HEK293 (cell line): ENCODE measurements at regions not wholly inside any gene's neighbourhood (a gene's known extent, or its start where the extent isn't known, plus 50 kb on each side); places are given as distances from the start of the nearest gene placed in this dataset.

Experiments used
- SCRT1 ChIP-seq: fragments of 450-650 bp; formaldehyde crosslinking; IDR thresholded peaks from 2 replicates; pipeline ENCODE4 v1.5.1; 2016; ENCODE audit warnings: missing biosample characterization, missing genetic modification characterization, borderline replicate concordance
- ZNF174 ChIP-seq: fragments of 450-650 bp; formaldehyde crosslinking; IDR thresholded peaks from 2 replicates; pipeline ENCODE4 v1.5.0; 2017; ENCODE audit warnings: missing biosample characterization, mild to moderate bottlenecking, missing genetic modification characterization
- ZNF19 ChIP-seq: fragments of 450-650 bp; formaldehyde crosslinking; IDR thresholded peaks from 2 replicates; pipeline ENCODE4; 2016; ENCODE audit warnings: missing biosample characterization, missing genetic modification characterization, low read depth
- ZNF311 ChIP-seq: fragments of 450-650 bp; formaldehyde crosslinking; IDR thresholded peaks from 2 replicates; pipeline ENCODE4 v1.5.1; 2017; ENCODE audit warnings: missing biosample characterization, missing genetic modification characterization, borderline replicate concordance
- ZNF549 ChIP-seq: fragments of 450-650 bp; IDR thresholded peaks from 2 replicates; pipeline ENCODE4 v1.5.1; 2018; ENCODE audit warnings: missing biosample characterization, missing genetic modification characterization, mild to moderate bottlenecking, inconsistent platforms, moderate library complexity
- ZNF596 ChIP-seq: fragments of 450-650 bp; IDR thresholded peaks from 2 replicates; pipeline ENCODE4 v1.5.0; 2018; ENCODE audit warnings: missing biosample characterization, mild to moderate bottlenecking, missing genetic modification characterization, moderate library complexity
- ZNF658 ChIP-seq: fragments of 450-650 bp; formaldehyde crosslinking; IDR thresholded peaks from 2 replicates; pipeline ENCODE4; 2016; ENCODE audit warnings: missing biosample characterization, missing genetic modification characterization
- TF ChIP-seq, protein P1 (sequence below): fragments of 450-650 bp; formaldehyde crosslinking; IDR thresholded peaks from 2 replicates; pipeline ENCODE4 v1.5.1; 2016; ENCODE audit warnings: missing biosample characterization, missing genetic modification characterization
- TF ChIP-seq, protein P2 (sequence below): IDR thresholded peaks from 2 replicates; pipeline ENCODE4 v1.6.1; 2011; ENCODE audit warnings: mild to moderate bottlenecking, low read depth, low read length, borderline replicate concordance
- TF ChIP-seq, protein P3 (sequence below): fragments of 450-650 bp; formaldehyde crosslinking; IDR thresholded peaks from 2 replicates; pipeline ENCODE4 v1.5.1; 2016; ENCODE audit warnings: missing biosample characterization, missing genetic modification characterization
- TF ChIP-seq, protein P4 (sequence below): fragments of 450-650 bp; formaldehyde crosslinking; IDR thresholded peaks from 2 replicates; pipeline ENCODE4 v1.5.1; 2016; ENCODE audit warnings: missing biosample characterization, missing genetic modification characterization

DNA sequence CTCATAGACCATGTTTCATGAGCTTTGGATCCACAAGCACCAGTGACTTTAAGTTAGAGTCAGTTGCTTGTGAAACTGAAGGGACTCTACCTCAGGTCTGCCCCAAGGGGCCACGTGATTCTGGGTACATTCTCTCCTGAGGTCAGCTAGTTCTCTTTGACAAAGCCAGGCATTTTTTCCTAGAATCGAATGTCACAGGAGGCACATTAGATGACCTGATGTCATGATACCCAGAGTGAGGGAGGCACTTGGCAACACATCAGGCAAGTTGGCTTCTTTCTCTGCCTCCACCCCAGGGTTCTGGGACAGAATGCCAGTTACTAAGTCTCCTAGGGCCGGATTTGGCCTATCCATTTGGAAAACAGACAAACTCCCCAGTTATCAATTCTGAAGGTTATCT is 93.0 kb downstream of the APIP start:
- TF ChIP-seq ZNF658 (tag by site-specific recombination) (no peak), SCRT1 (no peak), ZNF19 (tag by site-specific recombination) (no peak), ZNF549 (tag by site-specific recombination) (no peak), ZNF174 (tag by site-specific recombination) (no peak), ZNF596 (no peak), ZNF311 (tag by site-specific recombination) (no peak)
- TF ChIP-seq, protein P1, sequence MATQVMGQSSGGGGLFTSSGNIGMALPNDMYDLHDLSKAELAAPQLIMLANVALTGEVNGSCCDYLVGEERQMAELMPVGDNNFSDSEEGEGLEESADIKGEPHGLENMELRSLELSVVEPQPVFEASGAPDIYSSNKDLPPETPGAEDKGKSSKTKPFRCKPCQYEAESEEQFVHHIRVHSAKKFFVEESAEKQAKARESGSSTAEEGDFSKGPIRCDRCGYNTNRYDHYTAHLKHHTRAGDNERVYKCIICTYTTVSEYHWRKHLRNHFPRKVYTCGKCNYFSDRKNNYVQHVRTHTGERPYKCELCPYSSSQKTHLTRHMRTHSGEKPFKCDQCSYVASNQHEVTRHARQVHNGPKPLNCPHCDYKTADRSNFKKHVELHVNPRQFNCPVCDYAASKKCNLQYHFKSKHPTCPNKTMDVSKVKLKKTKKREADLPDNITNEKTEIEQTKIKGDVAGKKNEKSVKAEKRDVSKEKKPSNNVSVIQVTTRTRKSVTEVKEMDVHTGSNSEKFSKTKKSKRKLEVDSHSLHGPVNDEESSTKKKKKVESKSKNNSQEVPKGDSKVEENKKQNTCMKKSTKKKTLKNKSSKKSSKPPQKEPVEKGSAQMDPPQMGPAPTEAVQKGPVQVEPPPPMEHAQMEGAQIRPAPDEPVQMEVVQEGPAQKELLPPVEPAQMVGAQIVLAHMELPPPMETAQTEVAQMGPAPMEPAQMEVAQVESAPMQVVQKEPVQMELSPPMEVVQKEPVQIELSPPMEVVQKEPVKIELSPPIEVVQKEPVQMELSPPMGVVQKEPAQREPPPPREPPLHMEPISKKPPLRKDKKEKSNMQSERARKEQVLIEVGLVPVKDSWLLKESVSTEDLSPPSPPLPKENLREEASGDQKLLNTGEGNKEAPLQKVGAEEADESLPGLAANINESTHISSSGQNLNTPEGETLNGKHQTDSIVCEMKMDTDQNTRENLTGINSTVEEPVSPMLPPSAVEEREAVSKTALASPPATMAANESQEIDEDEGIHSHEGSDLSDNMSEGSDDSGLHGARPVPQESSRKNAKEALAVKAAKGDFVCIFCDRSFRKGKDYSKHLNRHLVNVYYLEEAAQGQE (tag by site-specific recombination), result no peak
- TF ChIP-seq, protein P2, sequence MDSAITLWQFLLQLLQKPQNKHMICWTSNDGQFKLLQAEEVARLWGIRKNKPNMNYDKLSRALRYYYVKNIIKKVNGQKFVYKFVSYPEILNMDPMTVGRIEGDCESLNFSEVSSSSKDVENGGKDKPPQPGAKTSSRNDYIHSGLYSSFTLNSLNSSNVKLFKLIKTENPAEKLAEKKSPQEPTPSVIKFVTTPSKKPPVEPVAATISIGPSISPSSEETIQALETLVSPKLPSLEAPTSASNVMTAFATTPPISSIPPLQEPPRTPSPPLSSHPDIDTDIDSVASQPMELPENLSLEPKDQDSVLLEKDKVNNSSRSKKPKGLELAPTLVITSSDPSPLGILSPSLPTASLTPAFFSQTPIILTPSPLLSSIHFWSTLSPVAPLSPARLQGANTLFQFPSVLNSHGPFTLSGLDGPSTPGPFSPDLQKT, result no peak
- TF ChIP-seq, protein P3, sequence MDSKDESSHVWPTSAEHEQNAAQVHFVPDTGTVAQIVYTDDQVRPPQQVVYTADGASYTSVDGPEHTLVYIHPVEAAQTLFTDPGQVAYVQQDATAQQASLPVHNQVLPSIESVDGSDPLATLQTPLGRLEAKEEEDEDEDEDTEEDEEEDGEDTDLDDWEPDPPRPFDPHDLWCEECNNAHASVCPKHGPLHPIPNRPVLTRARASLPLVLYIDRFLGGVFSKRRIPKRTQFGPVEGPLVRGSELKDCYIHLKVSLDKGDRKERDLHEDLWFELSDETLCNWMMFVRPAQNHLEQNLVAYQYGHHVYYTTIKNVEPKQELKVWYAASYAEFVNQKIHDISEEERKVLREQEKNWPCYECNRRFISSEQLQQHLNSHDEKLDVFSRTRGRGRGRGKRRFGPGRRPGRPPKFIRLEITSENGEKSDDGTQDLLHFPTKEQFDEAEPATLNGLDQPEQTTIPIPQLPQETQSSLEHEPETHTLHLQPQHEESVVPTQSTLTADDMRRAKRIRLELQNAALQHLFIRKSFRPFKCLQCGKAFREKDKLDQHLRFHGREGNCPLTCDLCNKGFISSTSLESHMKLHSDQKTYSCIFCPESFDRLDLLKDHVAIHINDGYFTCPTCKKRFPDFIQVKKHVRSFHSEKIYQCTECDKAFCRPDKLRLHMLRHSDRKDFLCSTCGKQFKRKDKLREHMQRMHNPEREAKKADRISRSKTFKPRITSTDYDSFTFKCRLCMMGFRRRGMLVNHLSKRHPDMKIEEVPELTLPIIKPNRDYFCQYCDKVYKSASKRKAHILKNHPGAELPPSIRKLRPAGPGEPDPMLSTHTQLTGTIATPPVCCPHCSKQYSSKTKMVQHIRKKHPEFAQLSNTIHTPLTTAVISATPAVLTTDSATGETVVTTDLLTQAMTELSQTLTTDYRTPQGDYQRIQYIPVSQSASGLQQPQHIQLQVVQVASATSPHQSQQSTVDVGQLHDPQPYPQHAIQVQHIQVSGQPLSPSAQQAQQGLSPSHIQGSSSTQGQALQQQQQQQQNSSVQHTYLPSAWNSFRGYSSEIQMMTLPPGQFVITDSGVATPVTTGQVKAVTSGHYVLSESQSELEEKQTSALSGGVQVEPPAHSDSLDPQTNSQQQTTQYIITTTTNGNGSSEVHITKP (tag by site-specific recombination), result no peak
- TF ChIP-seq, protein P4, sequence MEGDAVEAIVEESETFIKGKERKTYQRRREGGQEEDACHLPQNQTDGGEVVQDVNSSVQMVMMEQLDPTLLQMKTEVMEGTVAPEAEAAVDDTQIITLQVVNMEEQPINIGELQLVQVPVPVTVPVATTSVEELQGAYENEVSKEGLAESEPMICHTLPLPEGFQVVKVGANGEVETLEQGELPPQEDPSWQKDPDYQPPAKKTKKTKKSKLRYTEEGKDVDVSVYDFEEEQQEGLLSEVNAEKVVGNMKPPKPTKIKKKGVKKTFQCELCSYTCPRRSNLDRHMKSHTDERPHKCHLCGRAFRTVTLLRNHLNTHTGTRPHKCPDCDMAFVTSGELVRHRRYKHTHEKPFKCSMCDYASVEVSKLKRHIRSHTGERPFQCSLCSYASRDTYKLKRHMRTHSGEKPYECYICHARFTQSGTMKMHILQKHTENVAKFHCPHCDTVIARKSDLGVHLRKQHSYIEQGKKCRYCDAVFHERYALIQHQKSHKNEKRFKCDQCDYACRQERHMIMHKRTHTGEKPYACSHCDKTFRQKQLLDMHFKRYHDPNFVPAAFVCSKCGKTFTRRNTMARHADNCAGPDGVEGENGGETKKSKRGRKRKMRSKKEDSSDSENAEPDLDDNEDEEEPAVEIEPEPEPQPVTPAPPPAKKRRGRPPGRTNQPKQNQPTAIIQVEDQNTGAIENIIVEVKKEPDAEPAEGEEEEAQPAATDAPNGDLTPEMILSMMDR (tag by site-specific recombination), result no peak
